CD4-positive, alpha-beta T cell (primary cell): ENCODE measurements at regions not wholly inside any gene's neighbourhood (a gene's known extent, or its start where the extent isn't known, plus 50 kb on each side); places are given as distances from the start of the nearest gene placed in this dataset.

Experiments
- ATAC-seq: fragments of 200-7000 bp; cut with Tn5 transposase; one replicate; pipeline ENCODE4 v1.10.0; 2022; ENCODE audit warnings: mild to moderate bottlenecking; ENCODE audit not compliant: poor library complexity
- CTCF ChIA-PET: fragments of 350-600 bp; sonication (Branson Sonifier 250); formaldehyde crosslinking; loops from one replicate; lab custom pipeline; 2021; ENCODE audit warnings: antibody characterized with exemption, inconsistent platforms; lab: Charles Lee
- POLR2A ChIA-PET: fragments of 350-600 bp; sonication (Branson Sonifier 250); formaldehyde crosslinking; loops from one replicate; lab custom pipeline; 2021; ENCODE audit warnings: antibody characterized with exemption, inconsistent platforms; lab: Charles Lee
- DNase-seq, 14 experiments: peaks; one replicate each; pipeline ENCODE4 v3.0.0-alpha.2; 2013 to 2020; ENCODE audit warnings: mixed read lengths in 2 of 14
- H3K27ac ChIP-seq, 2 donors: one replicate each; pipeline versions ENCODE4 v1.5.1 to v1.7.0; 2013; ENCODE audit warnings: low read length in 2 of 2, low read depth in 1 of 2, mild to moderate bottlenecking in 1 of 2
- H3K27me3 ChIP-seq, 2 experiments: 1 replicate in 1 of 2; 2 replicates in 1 of 2; pipeline versions ENCODE4 v1.6.1 to v1.7.0; 2013; ENCODE audit warnings: low read length in 2 of 2, control low read depth in 1 of 2, mild to moderate bottlenecking in 1 of 2, moderate library complexity in 1 of 2; ENCODE audit not compliant: insufficient read depth in 2 of 2, control insufficient read depth in 1 of 2
- H3K36me3 ChIP-seq: one replicate; pipeline ENCODE4 v1.6.1; 2013; ENCODE audit warnings: low read length, control low read depth; ENCODE audit not compliant: insufficient read depth
- H3K4me1 ChIP-seq: one replicate; pipeline ENCODE4 v1.6.1; 2013; ENCODE audit warnings: low read length, control low read depth; ENCODE audit not compliant: insufficient read depth
- H3K4me3 ChIP-seq: one replicate; pipeline ENCODE4 v1.5.1; 2013; ENCODE audit warnings: mild to moderate bottlenecking, low read length, moderate library complexity
- H3K9me3 ChIP-seq, 2 experiments: 1 replicate in 1 of 2; 2 replicates in 1 of 2; pipeline versions ENCODE4 v1.6.1 to v1.7.0; 2013; ENCODE audit warnings: low read length in 2 of 2, mild to moderate bottlenecking in 2 of 2, control low read depth in 1 of 2, moderate library complexity in 1 of 2; ENCODE audit not compliant: control insufficient read depth in 1 of 2, insufficient read depth in 1 of 2
- H3K27ac Mint-ChIP-seq: one replicate; pipeline ENCODE4 v1.8.0; 2020; ENCODE audit warnings: mixed read lengths
- H3K27me3 Mint-ChIP-seq: one replicate; pipeline ENCODE4 v1.8.0; 2021; ENCODE audit warnings: mixed read lengths
- H3K36me3 Mint-ChIP-seq: one replicate; pipeline ENCODE4 v1.8.0; 2021; ENCODE audit warnings: low read depth, mixed read lengths
- H3K4me1 Mint-ChIP-seq: one replicate; pipeline ENCODE4 v1.8.0; 2021; ENCODE audit warnings: low read depth, mixed read lengths
- H3K4me3 Mint-ChIP-seq: one replicate; pipeline ENCODE4 v1.8.0; 2020; ENCODE audit warnings: mild to moderate bottlenecking, mixed read lengths
- H3K9me3 Mint-ChIP-seq: one replicate; pipeline ENCODE4 v1.8.0; 2020; ENCODE audit warnings: mixed read lengths
- CTCF ChIP-seq: fragments of 200-600 bp; IDR thresholded peaks from one replicate; pipeline ENCODE4 v1.8.0; 2022; ENCODE audit warnings: antibody characterized with exemption, mild to moderate bottlenecking
- intact Hi-C, 2 experiments: fragments of 100-400 bp; cut with DNase I in 1 of 2; cut with micrococcal nuclease in 1 of 2; formaldehyde crosslinking; loops; one replicate each; pipeline versions ENCODE4 v1.15.1 to v1.9.0; 2023 to 2025; cut with DNase I, micrococcal nuclease

GRCh38 chr4:81786766-81787165 lies 315.1 kb upstream of the RASGEF1B start:
- H3K4me1 Mint-ChIP-seq, result peaks cover 12% of the 10 kb centered on the region
- no peaks in the 10 kb centered on the region for H3K36me3 ChIP-seq
- H3K4me1 ChIP-seq, result peaks cover 3% of the 10 kb centered on the region
- DNase-seq (no peak), ATAC-seq (no peak)
- ChIA-PET POLR2A (no interaction called here), CTCF (no interaction called here)
- no peaks in the 10 kb centered on the region for H3K9me3 ChIP-seq
- intact Hi-C loops, result no loop called here
- H3K27me3 ChIP-seq, result no peaks in the 10 kb centered on the region
- no peak overlapping the region for H3K4me3 Mint-ChIP-seq
- H3K4me3 ChIP-seq, result no peak overlapping the region
- H3K27me3 Mint-ChIP-seq, result no peaks in the 10 kb centered on the region
- no peak for TF ChIP-seq CTCF
- H3K9me3 Mint-ChIP-seq, result no peaks in the 10 kb centered on the region
- H3K27ac ChIP-seq, result no peak overlapping the region
- H3K27ac Mint-ChIP-seq, result no peak overlapping the region
- H3K36me3 Mint-ChIP-seq, result no peaks in the 10 kb centered on the region

- Histone ChIP-seq H3K27ac (no peak overlapping the region), H3K27me3 (no peaks in the 10 kb centered on the region), H3K4me1 (peaks cover 3% of the 10 kb centered on the region), H3K9me3 (no peaks in the 10 kb centered on the region), H3K36me3 (no peaks in the 10 kb centered on the region), H3K4me3 (no peak overlapping the region)
- ATAC-seq, result no peak
- Mint-ChIP-seq H3K27ac (no peak overlapping the region), H3K27me3 (no peaks in the 10 kb centered on the region), H3K4me1 (peaks cover 12% of the 10 kb centered on the region), H3K9me3 (no peaks in the 10 kb centered on the region), H3K4me3 (no peak overlapping the region), H3K36me3 (no peaks in the 10 kb centered on the region)
- TF ChIP-seq CTCF, result no peak
- ChIA-PET POLR2A (no interaction called here), CTCF (no interaction called here)
- DNase-seq, result no peak
- intact Hi-C loops, result no loop called here
Measured at GRCh38 chr4:81786063-81786763, 314.5 kb upstream of the RASGEF1B start.

GRCh38 chr4:81785338-81785737 lies 313.6 kb upstream of the RASGEF1B start:
- Histone ChIP-seq H3K9me3 (no peaks in the 10 kb centered on the region), H3K36me3 (no peaks in the 10 kb centered on the region), H3K4me1 (peaks cover 3% of the 10 kb centered on the region), H3K27me3 (no peaks in the 10 kb centered on the region), H3K4me3 (no peak overlapping the region), H3K27ac (no peak overlapping the region)
- Mint-ChIP-seq H3K9me3 (no peaks in the 10 kb centered on the region), H3K36me3 (no peaks in the 10 kb centered on the region), H3K27ac (no peak overlapping the region), H3K27me3 (no peaks in the 10 kb centered on the region), H3K4me1 (peaks cover 12% of the 10 kb centered on the region), H3K4me3 (no peak overlapping the region)
- no peak for DNase-seq
- ChIA-PET POLR2A (no interaction called here), CTCF (interaction anchor here (1.0 kb wide), 1 partner anchor 54 kb away, joined by 3 read pairs; no protein-coding TSS in a partner anchor)
- ATAC-seq, result no peak
- intact Hi-C loops, result no loop called here
- TF ChIP-seq CTCF, result no peak
